C4-2B (cell line): ENCODE measurements at regions not wholly inside any gene's neighbourhood (a gene's known extent, or its start where the extent isn't known, plus 50 kb on each side); places are given as distances from the start of the nearest gene placed in this dataset.

ENCODE experiments used
- CTCF ChIP-seq: fragments of 450-650 bp; conservative IDR thresholded peaks from 2 replicates; pipeline ENCODE4 v1.5.1; 2017; ENCODE audit warnings: mild to moderate bottlenecking
- ZFX ChIP-seq: fragments of 450-650 bp; IDR thresholded peaks from 2 replicates; pipeline ENCODE4 v1.6.1; 2017

GRCh38 chr2:8584174-8585066 lies 97.4 kb upstream of the ID2 start:
- TF ChIP-seq CTCF (no peak), ZFX (no peak)
